Body of pancreas (tissue), 4 donors: ENCODE measurements at regions not wholly inside any gene's neighbourhood (a gene's known extent, or its start where the extent isn't known, plus 50 kb on each side); places are given as distances from the start of the nearest gene placed in this dataset.

Source experiments
- ATAC-seq: fragments of 150-250 bp; one replicate; pipeline ENCODE4 v1.9.1; 2016
- DNase-seq, 4 donors: peaks; one replicate each; pipeline ENCODE4 v3.0.0-alpha.2; 2019
- H3K27ac ChIP-seq, 4 donors: fragments of 200-600 bp; sonication (generic); 1 replicate in 3 of 4; 2 replicates in 1 of 4; pipeline versions ENCODE4 v1.5.1 to v1.6.1; 2016 to 2019; ENCODE audit warnings: mild to moderate bottlenecking in 1 of 4, mixed read lengths in 1 of 4, moderate library complexity in 1 of 4
- H3K27me3 ChIP-seq, 2 donors: fragments of 200-600 bp; sonication (generic); one replicate each; pipeline ENCODE4 v1.6.0; 2016; ENCODE audit warnings: mild to moderate bottlenecking in 1 of 2
- H3K36me3 ChIP-seq, 2 donors: fragments of 200-600 bp; sonication (generic); replicated peaks in 1 of 2; 2 replicates each; pipeline ENCODE4 v1.5.1; 2016; ENCODE audit warnings: low read depth in 2 of 2; ENCODE audit not compliant: insufficient read depth in 1 of 2
- H3K4me1 ChIP-seq: fragments of 200-600 bp; sonication (generic); one replicate; pipeline ENCODE4 v1.6.0; 2016
- H3K4me3 ChIP-seq, 2 donors: fragments of 200-600 bp; sonication (generic); 1 replicate in 1 of 2; 2 replicates in 1 of 2; pipeline ENCODE4 v1.5.1; 2016 to 2019
- H3K9me3 ChIP-seq, 3 donors: fragments of 200-600 bp; sonication (generic); 1 replicate in 2 of 3; 2 replicates in 1 of 3; pipeline ENCODE4 v1.5.1; 2016
- POLR2A ChIP-seq, 3 donors: fragments of 450-650 bp; IDR thresholded peaks; one replicate each; pipeline ENCODE4 v1.6.1; 2016; ENCODE audit warnings: antibody characterized with exemption in 3 of 3, mild to moderate bottlenecking in 2 of 3
- WGBS, 2 donors: methylation state at CpG; one replicate each; pipeline ENCODE4 v1.1.5; 2017; 5-methylcytosine and 5-hydroxymethylcytosine counted together
- intact Hi-C: fragments of 100-400 bp; cut with DNase I; formaldehyde crosslinking; loops from one replicate; pipeline ENCODE4 v1.15.1; 2023
- TF ChIP-seq, protein P1 (sequence below), 7 experiments: fragments of 450-650 bp in 4 of 7; fragments of 200-600 bp in 3 of 7; sonication (generic) in 3 of 7; IDR thresholded peaks; one replicate each; pipeline ENCODE4 v1.5.1; 2016 to 2019; ENCODE audit warnings: antibody characterized with exemption in 7 of 7

DNA sequence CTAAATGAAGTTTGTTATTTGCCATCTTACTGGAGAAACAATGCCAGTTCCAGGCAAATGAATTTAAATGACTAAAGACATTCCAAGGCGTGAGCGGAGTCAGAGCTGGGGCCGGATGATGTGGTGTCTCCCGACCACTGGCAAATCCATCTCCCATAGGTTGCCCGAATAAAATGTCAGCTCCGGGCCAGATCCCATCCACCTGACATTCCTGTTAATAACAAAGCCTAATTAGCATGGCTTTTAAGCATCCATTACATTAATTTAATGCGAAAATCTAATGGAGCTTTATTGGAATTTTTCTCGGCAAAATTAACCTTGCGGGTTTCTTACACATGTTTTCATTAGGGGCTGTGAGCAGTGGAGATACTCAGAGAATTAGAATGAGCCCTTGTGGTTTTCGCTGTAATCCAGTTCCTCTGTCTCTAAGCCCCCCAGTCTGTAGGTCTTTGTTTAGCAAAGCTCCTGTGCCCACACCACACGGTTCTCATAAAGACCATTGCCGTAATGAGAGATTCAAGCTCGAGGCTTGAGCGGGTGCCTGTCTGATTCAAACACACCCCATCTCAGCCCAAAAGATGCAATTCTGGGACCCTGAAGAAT is 123.3 kb downstream of the CCT6B start:
- DNase-seq (no peak), ATAC-seq (no peak)
- intact Hi-C loops, result no loop called here
- no peak overlapping the region for H3K4me3 ChIP-seq
- no peak overlapping the region for H3K27ac ChIP-seq
- H3K9me3 ChIP-seq, result no peaks in the 10 kb centered on the region
- no peaks in the 10 kb centered on the region for H3K27me3 ChIP-seq
- WGBS, 2 donors, result 67 to 77% methylated on average over 14 of the region's 14 CpGs
- no peaks in the 10 kb centered on the region for H3K36me3 ChIP-seq
- no peaks in the 10 kb centered on the region for H3K4me1 ChIP-seq
- TF ChIP-seq, protein P1, sequence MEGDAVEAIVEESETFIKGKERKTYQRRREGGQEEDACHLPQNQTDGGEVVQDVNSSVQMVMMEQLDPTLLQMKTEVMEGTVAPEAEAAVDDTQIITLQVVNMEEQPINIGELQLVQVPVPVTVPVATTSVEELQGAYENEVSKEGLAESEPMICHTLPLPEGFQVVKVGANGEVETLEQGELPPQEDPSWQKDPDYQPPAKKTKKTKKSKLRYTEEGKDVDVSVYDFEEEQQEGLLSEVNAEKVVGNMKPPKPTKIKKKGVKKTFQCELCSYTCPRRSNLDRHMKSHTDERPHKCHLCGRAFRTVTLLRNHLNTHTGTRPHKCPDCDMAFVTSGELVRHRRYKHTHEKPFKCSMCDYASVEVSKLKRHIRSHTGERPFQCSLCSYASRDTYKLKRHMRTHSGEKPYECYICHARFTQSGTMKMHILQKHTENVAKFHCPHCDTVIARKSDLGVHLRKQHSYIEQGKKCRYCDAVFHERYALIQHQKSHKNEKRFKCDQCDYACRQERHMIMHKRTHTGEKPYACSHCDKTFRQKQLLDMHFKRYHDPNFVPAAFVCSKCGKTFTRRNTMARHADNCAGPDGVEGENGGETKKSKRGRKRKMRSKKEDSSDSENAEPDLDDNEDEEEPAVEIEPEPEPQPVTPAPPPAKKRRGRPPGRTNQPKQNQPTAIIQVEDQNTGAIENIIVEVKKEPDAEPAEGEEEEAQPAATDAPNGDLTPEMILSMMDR (IDR thresholded peaks at IDR 0.05), result no peak

DNA sequence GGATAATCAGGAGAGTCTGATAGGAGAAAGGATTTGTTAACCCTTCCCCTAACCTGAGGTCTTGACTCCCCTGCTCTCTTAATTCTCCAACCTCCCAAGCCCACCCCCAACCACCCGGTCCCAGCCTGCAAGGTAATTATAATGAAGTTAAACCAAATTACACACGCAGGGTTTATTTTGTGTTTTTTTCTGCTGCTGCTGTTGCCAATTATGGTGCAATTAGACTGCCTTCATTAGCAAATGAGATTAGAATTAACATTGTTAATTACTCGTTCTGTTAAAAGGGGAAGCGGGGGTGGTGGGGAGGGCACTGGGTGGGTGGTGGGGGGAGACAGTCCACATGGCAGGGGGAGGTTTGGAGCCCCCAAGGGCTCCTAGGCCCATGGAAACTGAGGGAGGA is 128.9 kb downstream of the CCT6B start:
- no peaks in the 10 kb centered on the region for H3K9me3 ChIP-seq
- H3K27ac ChIP-seq, result no peak overlapping the region
- no peak overlapping the region for H3K4me3 ChIP-seq
- H3K27me3 ChIP-seq, result no peaks in the 10 kb centered on the region
- intact Hi-C loops, result no loop called here
- no peaks in the 10 kb centered on the region for H3K4me1 ChIP-seq
- no peak for TF ChIP-seq POLR2A (IDR thresholded peaks at IDR 0.05)
- TF ChIP-seq, protein P1 (IDR thresholded peaks at IDR 0.05), result no peak
- DNase-seq (no peak), ATAC-seq (no peak)
- H3K36me3 ChIP-seq, result no peaks in the 10 kb centered on the region
- WGBS, 2 donors, result 46 to 48% methylated on average over 4 of the region's 4 CpGs

DNA sequence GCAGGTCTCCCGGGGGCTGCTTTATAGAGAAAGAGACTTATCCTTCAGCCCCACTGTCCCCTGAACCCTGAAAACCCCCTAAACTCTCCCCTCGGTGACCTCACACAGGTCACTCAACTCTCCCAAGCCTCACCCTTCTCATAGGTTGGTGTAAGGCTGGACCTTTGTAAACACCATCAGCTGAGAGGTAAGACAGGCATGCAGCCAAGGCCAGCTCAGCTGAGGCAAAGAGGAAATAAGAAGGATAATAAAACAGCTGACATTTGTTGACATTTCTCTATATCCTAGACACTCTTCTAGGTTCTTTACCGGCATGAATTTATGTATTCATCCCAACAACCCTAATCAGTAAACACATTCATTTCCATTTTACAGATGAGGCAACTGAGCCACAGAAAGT is 134.3 kb downstream of the CCT6B start:
- no peak for TF ChIP-seq POLR2A (IDR thresholded peaks at IDR 0.05)
- TF ChIP-seq, protein P1 (IDR thresholded peaks at IDR 0.05), result no peak
- 55 to 75% methylated on average over 3 of the region's 3 CpGs for WGBS, 2 donors
- no peaks in the 10 kb centered on the region for H3K27me3 ChIP-seq
- no peak overlapping the region for H3K4me3 ChIP-seq
- no peaks in the 10 kb centered on the region for H3K9me3 ChIP-seq
- intact Hi-C loops, result no loop called here
- ATAC-seq, result no peak
- no peaks in the 10 kb centered on the region for H3K36me3 ChIP-seq
- no peaks in the 10 kb centered on the region for H3K4me1 ChIP-seq
- no peak for DNase-seq
- no peak overlapping the region for H3K27ac ChIP-seq

DNA sequence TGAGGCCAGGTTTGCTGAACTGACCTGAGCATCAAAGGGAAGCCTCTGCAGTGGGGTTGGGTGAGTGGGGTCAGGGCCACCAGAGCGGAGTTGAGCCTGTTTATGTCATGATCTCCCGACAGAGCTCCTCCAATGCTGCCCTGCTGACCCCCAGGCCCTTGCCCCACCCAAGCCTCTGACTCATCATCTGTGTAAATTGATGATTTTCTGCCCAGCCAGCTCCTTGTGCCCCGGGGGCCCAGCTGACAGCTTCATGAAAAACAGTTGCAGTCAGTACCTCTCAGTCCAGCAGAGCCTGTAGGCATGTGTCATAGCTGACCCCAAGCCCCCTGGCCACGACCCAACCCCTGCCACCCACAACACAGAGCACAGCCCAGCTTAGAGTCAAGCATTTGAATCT is 134.9 kb downstream of the CCT6B start:
- H3K4me3 ChIP-seq, result no peak overlapping the region
- H3K9me3 ChIP-seq, result no peaks in the 10 kb centered on the region
- no peaks in the 10 kb centered on the region for H3K36me3 ChIP-seq
- intact Hi-C loops, result no loop called here
- H3K4me1 ChIP-seq, result no peaks in the 10 kb centered on the region
- TF ChIP-seq, protein P1 (IDR thresholded peaks at IDR 0.05), result no peak
- TF ChIP-seq POLR2A (IDR thresholded peaks at IDR 0.05), result no peak
- no peak for ATAC-seq
- no peaks in the 10 kb centered on the region for H3K27me3 ChIP-seq
- 21 to 44% methylated on average over 3 to 4 of the region's 4 CpGs for WGBS, 2 donors
- H3K27ac ChIP-seq, result no peak overlapping the region
- no peak for DNase-seq

DNA sequence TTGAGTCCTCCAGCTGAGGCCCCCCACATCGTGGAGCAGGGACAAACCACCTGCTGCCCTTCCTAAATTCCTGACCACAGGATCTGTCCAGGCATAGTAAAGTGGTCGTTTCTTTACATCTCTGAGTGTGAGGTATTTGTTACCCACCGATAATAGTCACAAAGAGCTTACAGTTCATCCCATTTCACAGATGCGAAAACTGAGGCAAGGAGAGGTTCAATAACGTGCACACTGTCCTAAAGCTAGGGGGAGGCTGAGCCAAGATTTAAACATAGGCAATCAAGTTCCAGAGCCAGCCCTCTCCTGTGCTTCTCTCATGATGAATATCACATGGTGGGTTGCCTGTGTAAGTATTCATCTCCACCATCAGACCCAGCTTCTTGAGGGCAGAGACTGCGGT is 135.4 kb downstream of the CCT6B start:
- intact Hi-C loops, result no loop called here
- H3K4me3 ChIP-seq, result no peak overlapping the region
- TF ChIP-seq POLR2A (IDR thresholded peaks at IDR 0.05), result no peak
- TF ChIP-seq, protein P1 (IDR thresholded peaks at IDR 0.05), result no peak

More for the DNA sequence above, 135.4 kb downstream of the CCT6B start:
- 50 to 63% methylated on average over 6 of the region's 6 CpGs for WGBS, 2 donors
- Histone ChIP-seq H3K9me3 (no peaks in the 10 kb centered on the region), H3K4me1 (no peaks in the 10 kb centered on the region), H3K36me3 (no peaks in the 10 kb centered on the region), H3K27ac (no peak overlapping the region), H3K27me3 (no peaks in the 10 kb centered on the region)
- no peak for DNase-seq
- ATAC-seq, result no peak
